Activated naive CD8-positive, alpha-beta T cell treated with anti-CD3 and anti-CD28 coated beads, Interleukin-2, amount 50 U/mL, for 24 hours (primary cell): ENCODE measurements at regions not wholly inside any gene's neighbourhood (a gene's known extent, or its start where the extent isn't known, plus 50 kb on each side); places are given as distances from the start of the nearest gene placed in this dataset.
A peak's percentile ranks its signal among the peaks of the same experiment; 100 is the strongest.
"Not testable (repeated sequence)": the region's sequence is repeated elsewhere in the genome, so short reads cannot be mapped to it uniquely, and the experiment has no call there.

ENCODE experiments used
- ATAC-seq: fragments of 150-1000 bp; cut with Tn5 transposase; one replicate; pipeline ENCODE4 v1.10.0; 2021
- DNase-seq: peaks from one replicate; pipeline ENCODE4 v3.0.0; 2021
- H3K27ac Mint-ChIP-seq: one replicate; pipeline ENCODE4 v1.8.0; 2021; ENCODE audit warnings: mild to moderate bottlenecking, mixed read lengths
- H3K27me3 Mint-ChIP-seq: one replicate; pipeline ENCODE4 v1.8.0; 2021; ENCODE audit warnings: mixed read lengths
- H3K36me3 Mint-ChIP-seq: one replicate; pipeline ENCODE4 v1.8.0; 2021; ENCODE audit warnings: low read depth, mixed read lengths
- H3K4me1 Mint-ChIP-seq: one replicate; pipeline ENCODE4 v1.8.0; 2021; ENCODE audit warnings: mixed read lengths
- H3K4me3 Mint-ChIP-seq: one replicate; pipeline ENCODE4 v1.8.0; 2021; ENCODE audit warnings: mild to moderate bottlenecking, moderate library complexity, mixed read lengths
- H3K9me3 Mint-ChIP-seq: one replicate; pipeline ENCODE4 v1.8.0; 2021; ENCODE audit warnings: mixed read lengths

DNA sequence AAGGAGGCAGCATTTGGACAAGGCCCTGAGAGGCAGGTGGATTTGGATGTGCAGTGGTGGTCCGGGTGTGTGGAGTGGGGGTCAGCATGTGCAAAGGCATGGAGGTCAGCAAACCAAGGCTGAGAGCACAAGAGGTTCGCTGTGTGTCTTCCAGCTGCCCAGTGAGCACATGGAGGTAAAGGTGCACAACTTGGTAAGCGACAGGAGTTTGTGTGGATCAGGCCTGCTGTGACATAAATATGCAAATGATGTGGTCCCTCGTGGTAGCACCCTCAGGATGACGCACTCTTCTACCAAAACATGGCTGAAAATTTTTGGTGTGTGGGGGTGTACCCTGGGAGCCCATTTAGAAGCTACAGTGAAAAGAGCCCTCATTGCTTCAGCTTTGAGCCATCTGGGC, 271.0 kb upstream of the PLGLB2 start:
- not testable (repeated sequence) for H3K27me3 Mint-ChIP-seq, H3K9me3 Mint-ChIP-seq
- DNase-seq (peak; percentile 48), ATAC-seq (peak; percentile 81)
- H3K36me3 Mint-ChIP-seq = peaks cover 35% of the 10 kb centered on the region
- H3K4me3 Mint-ChIP-seq = peak overlapping the region; percentile 44
- peak overlapping the region; percentile 90 for H3K27ac Mint-ChIP-seq
- peaks cover 45% of the 10 kb centered on the region for H3K4me1 Mint-ChIP-seq

DNA sequence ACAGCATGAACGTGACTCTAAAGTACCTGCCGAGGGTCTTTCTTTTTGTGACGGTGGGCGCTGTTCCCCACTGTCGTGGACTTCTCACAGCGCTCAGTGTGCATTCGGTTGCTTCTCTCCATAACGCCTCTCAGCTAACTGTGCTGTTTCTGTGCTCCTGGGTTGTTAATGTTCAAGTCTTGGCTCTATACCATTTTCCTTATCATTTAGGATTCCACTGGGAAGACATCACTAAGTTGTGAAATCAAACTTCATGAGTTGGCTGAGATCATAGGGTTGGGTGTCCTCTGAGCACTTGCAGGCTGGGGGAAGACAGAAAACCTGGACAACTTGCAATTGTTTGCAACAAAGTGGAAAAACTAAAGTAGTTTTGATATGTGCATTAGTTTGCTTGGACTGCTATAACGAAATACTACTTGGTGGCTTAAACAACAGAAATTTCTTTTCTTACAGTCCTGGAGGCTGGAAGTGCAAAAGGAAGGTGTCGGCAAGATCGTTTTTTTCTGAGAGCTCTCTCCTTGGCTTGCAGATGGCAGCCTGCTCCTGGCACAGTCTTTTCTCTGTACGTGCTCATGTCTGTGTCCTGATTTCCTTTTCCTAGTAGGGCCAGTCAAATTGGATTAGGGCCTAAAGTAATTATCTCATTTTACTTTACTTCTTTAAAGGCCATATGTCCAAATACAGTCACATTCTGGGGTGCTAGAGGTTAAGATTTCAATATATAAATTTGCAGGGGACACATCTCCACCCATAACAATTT, 270.0 kb upstream of the PLGLB2 start:
- not testable (repeated sequence) for H3K4me3 Mint-ChIP-seq, H3K27ac Mint-ChIP-seq, H3K27me3 Mint-ChIP-seq, H3K9me3 Mint-ChIP-seq, ATAC-seq, DNase-seq
- Mint-ChIP-seq H3K36me3 (peaks cover 41% of the 10 kb centered on the region), H3K4me1 (peaks cover 50% of the 10 kb centered on the region)

DNA sequence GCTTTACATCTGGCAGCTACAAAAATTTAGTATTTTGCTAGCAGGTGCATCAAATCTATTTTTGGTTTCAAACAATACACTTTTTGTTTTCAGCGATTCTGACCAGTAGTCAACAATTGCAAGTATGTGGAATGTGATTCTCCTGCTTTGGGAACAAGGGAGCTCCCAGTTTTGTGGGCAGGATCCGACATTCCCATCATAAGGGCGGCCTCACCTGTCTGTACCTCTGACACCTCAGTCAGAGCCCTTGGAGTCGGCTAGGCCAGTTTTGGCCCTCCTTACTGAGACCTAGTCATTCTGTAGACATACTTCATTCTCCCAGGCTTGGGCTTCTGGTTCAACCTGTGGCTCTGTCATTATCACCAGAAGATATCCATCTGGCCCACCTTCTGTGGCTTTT, 269.0 kb upstream of the PLGLB2 start:
- H3K27me3 Mint-ChIP-seq, ATAC-seq, H3K27ac Mint-ChIP-seq, H3K9me3 Mint-ChIP-seq, H3K4me3 Mint-ChIP-seq, DNase-seq: not testable (repeated sequence)
- H3K36me3 Mint-ChIP-seq = peaks cover 38% of the 10 kb centered on the region
- peaks cover 57% of the 10 kb centered on the region for H3K4me1 Mint-ChIP-seq

DNA sequence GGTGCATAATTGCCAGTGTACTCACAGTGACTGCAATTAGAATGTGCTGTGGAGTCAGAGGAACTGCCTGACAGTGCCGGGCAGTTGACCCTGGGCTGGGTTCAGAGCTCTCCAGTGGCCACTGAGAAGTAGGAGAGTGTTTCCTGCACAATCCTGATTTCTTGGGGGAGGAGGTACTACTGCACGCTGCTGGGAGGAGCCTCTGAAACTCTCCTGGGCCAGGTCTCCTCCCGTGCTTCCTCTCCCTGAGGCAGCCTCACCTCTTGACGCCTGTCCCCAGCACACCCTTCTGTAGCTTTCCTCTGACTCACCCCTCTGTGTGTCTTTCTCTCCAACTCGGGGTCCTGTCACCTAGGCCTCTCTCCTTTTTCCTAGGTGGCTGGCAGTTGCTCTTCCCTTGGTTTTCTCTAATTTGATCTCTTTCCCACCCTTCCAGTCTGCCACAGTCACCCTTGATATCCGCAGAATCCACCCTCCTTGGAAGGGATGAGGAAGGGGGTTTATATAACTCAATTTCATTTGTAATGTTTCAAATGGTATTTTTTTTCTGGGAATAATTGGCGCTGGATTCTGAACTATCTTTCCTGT, 264.7 kb upstream of the PLGLB2 start:
- Mint-ChIP-seq H3K36me3 (peaks cover 28% of the 10 kb centered on the region), H3K27ac (peak overlapping the region; percentile 76), H3K4me1 (peaks cover 57% of the 10 kb centered on the region), H3K4me3 (peak overlapping the region; percentile 63)
- peak; percentile 68 for ATAC-seq
- H3K9me3 Mint-ChIP-seq, DNase-seq, H3K27me3 Mint-ChIP-seq: not testable (repeated sequence)

DNA sequence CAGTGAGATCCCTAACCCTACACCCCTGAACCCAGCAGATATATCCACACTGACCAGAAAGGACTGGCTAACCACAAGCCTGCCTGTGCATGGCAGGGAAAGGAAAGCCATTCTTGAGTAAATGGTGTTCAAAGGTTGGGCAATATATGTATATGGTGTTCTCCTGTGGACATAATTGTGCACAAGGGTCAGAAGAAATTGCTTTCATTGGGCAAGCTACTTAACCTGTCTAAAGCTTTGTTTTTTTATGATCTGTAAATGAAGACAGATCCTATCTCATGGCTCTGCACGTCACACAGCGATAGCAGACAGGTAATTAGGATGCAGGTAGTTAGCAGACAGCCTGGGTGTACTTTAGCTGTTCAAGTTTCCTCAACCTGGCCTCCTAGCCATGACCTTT, 263.5 kb upstream of the PLGLB2 start:
- ATAC-seq, DNase-seq, H3K9me3 Mint-ChIP-seq, H3K27me3 Mint-ChIP-seq: not testable (repeated sequence)
- H3K4me3 Mint-ChIP-seq = peak overlapping the region; percentile 11
- peaks cover 60% of the 10 kb centered on the region for H3K4me1 Mint-ChIP-seq
- peaks cover 29% of the 10 kb centered on the region for H3K36me3 Mint-ChIP-seq
- peak overlapping the region; percentile 83 for H3K27ac Mint-ChIP-seq

DNA sequence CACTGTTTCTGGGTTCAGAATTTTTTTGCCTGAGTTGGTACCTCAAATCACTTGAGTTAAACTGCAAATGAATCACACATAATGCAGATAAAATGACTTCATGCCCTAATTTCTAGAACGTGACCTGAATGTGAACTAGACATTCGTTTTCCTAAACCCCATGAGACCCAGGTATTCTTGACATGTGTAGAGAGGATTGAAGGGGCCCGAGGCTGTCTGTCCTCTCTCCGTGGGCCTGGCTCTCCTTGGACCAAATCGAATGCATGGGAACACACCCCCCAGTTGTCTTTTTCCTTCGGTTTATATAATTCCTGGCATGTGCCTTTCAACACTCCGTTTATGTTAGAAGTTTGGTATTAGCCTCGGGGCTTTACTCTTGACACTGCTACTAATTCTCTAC, 262.4 kb upstream of the PLGLB2 start:
- not testable (repeated sequence) for DNase-seq, H3K4me3 Mint-ChIP-seq, ATAC-seq, H3K9me3 Mint-ChIP-seq, H3K27me3 Mint-ChIP-seq
- H3K27ac Mint-ChIP-seq = peak overlapping the region; percentile 54
- H3K4me1 Mint-ChIP-seq = peaks cover 55% of the 10 kb centered on the region
- peaks cover 22% of the 10 kb centered on the region for H3K36me3 Mint-ChIP-seq

DNA sequence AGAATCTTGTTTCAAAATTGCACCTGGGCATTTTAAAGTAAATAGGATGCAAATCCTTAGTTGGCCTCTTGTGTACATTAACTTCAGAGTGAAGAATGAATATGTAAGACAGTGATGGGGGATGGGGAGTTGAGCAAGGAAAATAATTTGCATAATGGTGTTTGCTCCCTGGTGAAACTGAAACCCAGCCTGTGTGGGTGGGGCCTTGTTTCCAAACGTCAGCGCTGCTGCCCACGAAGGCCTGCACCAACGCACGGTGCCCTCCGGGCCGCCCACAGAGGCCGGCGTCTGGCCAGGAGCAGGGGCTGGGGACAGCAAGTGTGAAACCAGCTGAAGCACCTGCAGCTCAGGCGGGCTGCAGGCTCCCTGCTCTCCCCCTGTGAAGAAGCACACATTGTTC, 262.0 kb upstream of the PLGLB2 start:
- H3K27ac Mint-ChIP-seq = peak overlapping the region; percentile 54
- H3K4me3 Mint-ChIP-seq, H3K27me3 Mint-ChIP-seq, H3K9me3 Mint-ChIP-seq, DNase-seq: not testable (repeated sequence)
- peaks cover 55% of the 10 kb centered on the region for H3K4me1 Mint-ChIP-seq
- peak; percentile 60 for ATAC-seq
- peaks cover 19% of the 10 kb centered on the region for H3K36me3 Mint-ChIP-seq

DNA sequence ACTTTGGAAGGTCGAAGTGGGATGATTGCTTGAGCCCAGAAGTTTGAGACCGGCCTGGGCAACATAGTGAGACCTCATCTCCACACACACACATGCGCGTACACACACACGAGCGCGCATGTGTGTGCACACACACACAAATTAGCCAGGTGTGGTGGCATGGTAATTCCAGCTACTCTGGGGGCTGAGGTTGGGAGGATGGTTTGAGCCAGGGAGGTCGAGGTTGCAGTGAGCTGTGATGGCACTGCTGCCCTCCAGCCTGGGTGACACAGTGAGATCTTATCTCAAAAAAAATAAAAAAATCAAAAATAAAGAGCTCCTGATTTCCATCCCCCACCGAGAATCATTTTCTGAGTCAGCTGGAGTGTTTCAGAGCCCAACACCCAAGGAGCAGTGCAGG, 261.5 kb upstream of the PLGLB2 start:
- Mint-ChIP-seq H3K27ac (peak overlapping the region; percentile 93), H3K4me3 (peak overlapping the region; percentile 32), H3K4me1 (peaks cover 58% of the 10 kb centered on the region), H3K36me3 (peaks cover 20% of the 10 kb centered on the region)
- DNase-seq (peak; percentile 50), ATAC-seq (peak; percentile 55)
- not testable (repeated sequence) for H3K27me3 Mint-ChIP-seq, H3K9me3 Mint-ChIP-seq

DNA sequence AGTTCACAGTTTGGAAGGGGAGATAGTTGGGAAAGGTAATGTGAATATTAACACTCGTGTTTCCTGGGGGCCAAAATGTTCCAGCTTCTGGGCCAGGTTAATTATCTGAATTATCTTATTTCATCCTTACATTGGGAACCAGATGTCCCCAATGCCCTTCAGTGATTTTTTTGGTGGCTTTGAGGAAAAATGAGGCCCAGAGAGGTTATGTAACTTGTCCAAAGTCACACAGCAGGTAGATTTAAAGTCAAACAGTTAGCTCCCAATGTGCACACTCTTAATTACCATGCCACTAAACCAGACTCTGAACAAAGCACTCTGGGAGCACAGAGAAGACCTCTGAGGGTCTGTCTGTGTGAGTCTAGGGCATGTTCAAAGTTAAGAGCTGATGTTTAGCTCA, 259.9 kb upstream of the PLGLB2 start:
- Mint-ChIP-seq H3K36me3 (peaks cover 17% of the 10 kb centered on the region), H3K4me1 (peaks cover 51% of the 10 kb centered on the region), H3K4me3 (peak overlapping the region; percentile 43), H3K27ac (peak overlapping the region; percentile 56)
- DNase-seq, ATAC-seq, H3K27me3 Mint-ChIP-seq, H3K9me3 Mint-ChIP-seq: not testable (repeated sequence)

DNA sequence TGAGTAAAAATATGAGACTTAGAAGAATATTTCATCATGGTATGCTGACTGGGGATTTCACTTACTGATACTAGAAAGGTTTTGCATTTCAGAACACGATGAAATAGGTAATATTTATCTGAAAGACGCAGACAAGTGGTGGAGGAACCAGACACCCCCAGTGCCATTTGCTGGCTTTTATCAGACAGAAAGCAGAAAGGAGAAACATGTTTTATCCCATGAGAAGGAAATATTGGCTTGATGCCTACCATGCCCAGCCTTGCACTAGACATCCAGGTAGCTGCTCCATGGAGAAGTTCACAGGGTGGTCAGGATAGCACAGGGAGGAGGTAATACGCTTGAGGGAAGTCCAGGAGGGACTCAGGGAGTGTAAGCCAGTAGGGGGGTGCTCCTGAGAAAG, 258.9 kb upstream of the PLGLB2 start:
- H3K9me3 Mint-ChIP-seq, H3K4me3 Mint-ChIP-seq, DNase-seq, H3K27me3 Mint-ChIP-seq, ATAC-seq: not testable (repeated sequence)
- H3K4me1 Mint-ChIP-seq = peaks cover 47% of the 10 kb centered on the region
- H3K36me3 Mint-ChIP-seq = peaks cover 18% of the 10 kb centered on the region
- H3K27ac Mint-ChIP-seq = peak overlapping the region; percentile 64

DNA sequence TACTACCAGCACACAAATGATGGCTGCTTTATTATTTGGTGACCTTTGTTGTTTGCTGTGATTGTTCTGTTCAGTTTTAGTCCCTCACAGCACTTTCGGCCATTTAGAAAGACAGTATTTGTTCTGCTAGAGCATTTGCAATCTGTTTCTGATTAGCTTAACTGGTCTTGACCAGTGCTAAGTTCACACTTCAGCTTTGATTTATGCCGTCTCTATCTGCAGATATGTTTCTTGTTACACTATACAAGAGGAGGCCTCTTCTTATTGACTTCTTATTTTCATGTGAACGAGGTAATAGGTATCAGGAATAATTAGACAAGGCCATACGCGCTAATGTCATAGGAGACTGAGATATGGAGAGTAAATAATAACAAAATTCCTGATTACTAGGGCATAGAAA, 253.0 kb upstream of the PLGLB2 start:
- H3K27ac Mint-ChIP-seq = peak overlapping the region; percentile 12
- not testable (repeated sequence) for H3K9me3 Mint-ChIP-seq, DNase-seq, H3K27me3 Mint-ChIP-seq, H3K4me3 Mint-ChIP-seq, ATAC-seq
- peaks cover 31% of the 10 kb centered on the region for H3K4me1 Mint-ChIP-seq
- H3K36me3 Mint-ChIP-seq = peaks cover 15% of the 10 kb centered on the region

DNA sequence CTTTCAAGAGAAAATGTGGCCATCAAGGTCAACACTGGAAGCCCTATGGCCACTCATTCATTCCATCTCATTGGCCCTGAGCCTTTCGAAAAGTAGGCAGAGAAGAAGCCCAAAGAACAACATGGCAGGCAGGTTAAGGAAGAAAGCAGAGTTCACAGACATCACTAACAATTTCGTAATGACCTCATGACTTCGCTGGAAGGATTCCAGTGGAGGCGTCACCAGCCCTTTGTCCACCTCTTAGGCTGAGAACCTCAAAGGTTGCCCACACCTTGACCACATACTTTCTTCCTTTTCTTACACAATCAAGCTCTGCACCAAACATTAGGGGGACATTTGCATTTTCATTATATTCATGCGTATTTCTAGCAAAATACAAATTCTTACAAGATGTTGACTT, 252.4 kb upstream of the PLGLB2 start:
- H3K4me3 Mint-ChIP-seq, ATAC-seq, DNase-seq, H3K27me3 Mint-ChIP-seq, H3K9me3 Mint-ChIP-seq: not testable (repeated sequence)
- peak overlapping the region; percentile 12 for H3K27ac Mint-ChIP-seq
- peaks cover 17% of the 10 kb centered on the region for H3K36me3 Mint-ChIP-seq
- peaks cover 36% of the 10 kb centered on the region for H3K4me1 Mint-ChIP-seq

DNA sequence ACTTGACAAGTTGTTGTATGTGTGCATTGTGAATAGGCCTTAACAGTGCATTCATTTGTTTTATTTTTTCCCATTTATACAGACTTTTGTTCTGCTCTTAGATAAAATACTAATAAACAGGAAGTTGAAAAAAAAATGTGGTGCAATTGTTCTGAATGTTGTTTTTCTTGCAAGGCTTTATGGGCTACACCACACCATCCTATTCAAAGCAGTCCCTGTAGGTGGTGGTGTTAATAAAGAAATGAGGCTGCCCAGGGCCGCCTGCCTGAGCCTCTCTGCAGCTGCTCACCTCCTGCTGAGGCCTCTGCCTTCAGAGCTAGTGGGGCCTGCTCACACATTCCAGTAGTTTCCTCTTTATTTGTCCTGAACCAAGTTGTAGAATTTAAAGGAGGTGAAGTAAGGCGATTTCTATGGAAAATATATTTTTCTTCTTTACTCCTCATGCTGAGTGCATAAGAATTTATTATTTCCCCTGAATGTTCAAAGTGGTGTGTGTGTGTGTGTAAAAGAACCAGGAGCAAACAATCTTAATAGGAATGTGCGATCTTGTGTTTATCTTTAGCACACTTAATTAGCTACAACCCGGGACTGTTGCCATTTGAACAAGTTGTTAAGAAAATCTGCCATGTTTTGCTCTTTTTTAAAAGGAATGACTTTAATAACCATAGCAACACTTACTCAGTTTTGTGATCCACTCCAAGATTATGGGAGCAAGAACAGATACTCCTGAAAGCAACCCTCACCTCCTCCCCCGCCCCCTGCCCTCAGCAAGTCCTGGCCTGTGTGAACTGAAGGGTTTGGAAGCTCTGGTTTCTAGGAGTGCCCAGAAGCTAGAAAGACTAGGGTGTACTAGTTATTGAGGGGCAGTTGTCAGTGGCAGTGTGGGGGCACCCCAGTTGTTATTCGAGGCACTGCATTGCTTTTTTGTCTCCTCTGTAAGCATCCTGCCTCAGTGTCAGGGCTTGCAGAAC, 251.6 kb upstream of the PLGLB2 start:
- H3K27me3 Mint-ChIP-seq = not testable (repeated sequence)

DNA sequence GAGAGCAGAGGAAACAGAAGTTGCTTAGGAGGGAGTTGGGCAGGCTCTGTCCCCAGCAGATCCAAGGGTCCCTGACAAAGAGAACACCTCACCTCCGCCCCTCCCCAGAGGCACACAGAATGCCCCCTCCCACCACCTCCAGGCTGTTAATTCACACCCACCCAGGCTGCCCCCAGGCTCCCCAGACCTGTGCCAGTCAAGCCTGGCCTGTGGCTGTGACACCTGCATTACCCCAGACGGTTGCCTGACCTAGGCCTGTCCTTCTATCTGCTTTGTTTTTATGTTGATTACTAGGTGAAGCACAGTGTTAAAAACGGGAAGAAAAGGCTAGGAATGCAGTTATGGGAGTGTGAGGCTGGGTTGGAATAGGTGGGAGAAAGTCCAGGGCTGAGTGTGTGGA, 250.8 kb upstream of the PLGLB2 start:
- H3K27ac Mint-ChIP-seq = peak overlapping the region; percentile 83
- peaks cover 40% of the 10 kb centered on the region for H3K4me1 Mint-ChIP-seq
- H3K27me3 Mint-ChIP-seq, ATAC-seq, H3K4me3 Mint-ChIP-seq, DNase-seq, H3K9me3 Mint-ChIP-seq: not testable (repeated sequence)
- H3K36me3 Mint-ChIP-seq = peaks cover 14% of the 10 kb centered on the region

More for the DNA sequence above, 251.6 kb upstream of the PLGLB2 start:
- Mint-ChIP-seq H3K4me1 (peaks cover 41% of the 10 kb centered on the region), H3K36me3 (peaks cover 18% of the 10 kb centered on the region)
- not testable (repeated sequence) for H3K9me3 Mint-ChIP-seq, H3K27ac Mint-ChIP-seq, H3K4me3 Mint-ChIP-seq, DNase-seq
- ATAC-seq = peak; percentile 76
